A549 (cell line): ENCODE measurements at regions not wholly inside any gene's neighbourhood (a gene's known extent, or its start where the extent isn't known, plus 50 kb on each side); places are given as distances from the start of the nearest gene placed in this dataset.

ENCODE experiments used
- ATAC-seq, 2 experiments: fragments of 200-7000 bp in 1 of 2; fragments of >200 bp in 1 of 2; cut with Nextera tagmentation in 1 of 2; cut with Tn5 transposase in 1 of 2; 3 replicates each; pipeline versions ENCODE4 v1.8.0 to v1.9.1; 2018 to 2020; ENCODE audit warnings: mild to moderate bottlenecking in 1 of 2, moderate library complexity in 1 of 2
- CTCF ChIA-PET: fragments of 300-600 bp; sonication (Branson Sonifier 250); formaldehyde crosslinking; extraction: SDS; loops from one replicate; lab custom pipeline; 2021; ENCODE audit warnings: antibody characterized with exemption, inconsistent platforms; lab: Yijun Ruan, JAX
- POLR2A ChIA-PET: fragments of 350-600 bp; formaldehyde crosslinking; extraction: SDS; loops from one replicate; lab custom pipeline; 2021; ENCODE audit warnings: antibody characterized with exemption, inconsistent platforms; lab: Yijun Ruan, JAX
- DNase-seq, 2 experiments: peaks; one replicate each; pipeline versions ENCODE4 v3.0.0 to v3.0.0-alpha.2; 2011 to 2016; ENCODE audit warnings: low read depth in 1 of 2, low spot score in 1 of 2
- FAIRE-seq: peaks from 2 replicates; lab custom pipeline; 2011; peaks lifted over from hg19 to GRCh38; lab: Jason Lieb, UNC
- H3K27ac ChIP-seq, 2 experiments: fragments of >200 bp; sonication (Bioruptor Twin); formaldehyde crosslinking; 3 replicates each; pipeline ENCODE4 v1.5.1; 2016 to 2017
- H3K4me1 ChIP-seq: fragments of >200 bp; sonication (Bioruptor Twin); formaldehyde crosslinking; 3 replicates; pipeline ENCODE4 v1.6.1; 2016
- H3K4me2 ChIP-seq: fragments of >200 bp; sonication (Bioruptor Twin); formaldehyde crosslinking; 3 replicates; pipeline ENCODE4 v1.6.1; 2016
- H3K4me3 ChIP-seq: fragments of >200 bp; sonication (Bioruptor Twin); formaldehyde crosslinking; 3 replicates; pipeline ENCODE4 v1.5.1; 2016
- H3K9me3 ChIP-seq: fragments of >200 bp; sonication (Bioruptor Twin); formaldehyde crosslinking; 3 replicates; pipeline ENCODE4 v1.6.1; 2016
- ATOH8 ChIP-seq: fragments of 250-450 bp; sonication (Bioruptor Pico); IDR thresholded peaks from 2 replicates; pipeline ENCODE4 v1.5.0; 2020; ENCODE audit warnings: low read depth, mild to moderate bottlenecking, moderate library complexity
- CBX8 ChIP-seq: fragments of 200-600 bp; sonication (generic); IDR thresholded peaks from 2 replicates; pipeline ENCODE4 v1.6.1; 2016
- CEBPB ChIP-seq, 2 experiments: fragments of >200 bp in 1 of 2; sonication (Bioruptor Twin) in 1 of 2; formaldehyde crosslinking in 1 of 2; IDR thresholded peaks; 2 replicates each; pipeline ENCODE4 v1.6.1; 2012 to 2016
- E2F6 ChIP-seq: IDR thresholded peaks from 2 replicates; pipeline ENCODE4 v1.6.1; 2012; ENCODE audit warnings: low read depth, borderline replicate concordance
- EHF ChIP-seq: fragments of 250-450 bp; sonication (Bioruptor Pico); IDR thresholded peaks from 2 replicates; pipeline ENCODE4 v1.5.0; 2020; ENCODE audit warnings: mild to moderate bottlenecking
- FOSB ChIP-seq: fragments of 250-450 bp; sonication (Bioruptor Pico); IDR thresholded peaks from 2 replicates; pipeline ENCODE4 v1.5.0; 2020; ENCODE audit warnings: mild to moderate bottlenecking, moderate library complexity
- FOXS1 ChIP-seq: fragments of 250-450 bp; sonication (Bioruptor Pico); IDR thresholded peaks from 2 replicates; pipeline ENCODE4 v1.5.0; 2020; ENCODE audit warnings: mild to moderate bottlenecking, moderate library complexity
- GATA3 ChIP-seq: IDR thresholded peaks from 2 replicates; pipeline ENCODE4 v1.6.1; 2012; ENCODE audit warnings: borderline replicate concordance
- HES2 ChIP-seq: fragments of >200 bp; sonication (Bioruptor Twin); formaldehyde crosslinking; IDR thresholded peaks from 2 replicates; pipeline ENCODE4 v1.6.1; 2016
- HEYL ChIP-seq: fragments of 250-450 bp; sonication (Bioruptor Pico); IDR thresholded peaks from 2 replicates; pipeline ENCODE4 v1.8.0; 2021; ENCODE audit warnings: mild to moderate bottlenecking, moderate library complexity
- HOXB13 ChIP-seq: fragments of 250-450 bp; sonication (Bioruptor Pico); IDR thresholded peaks from 2 replicates; pipeline ENCODE4 v1.5.0; 2020; ENCODE audit warnings: low read depth, mild to moderate bottlenecking, moderate library complexity
- JUN ChIP-seq, 2 experiments: fragments of >200 bp; sonication (Bioruptor Twin); formaldehyde crosslinking; IDR thresholded peaks; 2 replicates in 1 of 2; 3 replicates in 1 of 2; pipeline ENCODE4 v1.6.1; 2016 to 2017
- JUNB ChIP-seq: fragments of >200 bp; sonication (Bioruptor Twin); formaldehyde crosslinking; IDR thresholded peaks from 2 replicates; pipeline ENCODE4 v1.6.1; 2016
- MYC ChIP-seq: IDR thresholded peaks from 2 replicates; pipeline ENCODE4 v1.6.1; 2012; ENCODE audit warnings: mild to moderate bottlenecking, inconsistent platforms, low read length, improper control_type of control experiment, borderline replicate concordance
- PBX3 ChIP-seq: IDR thresholded peaks from 2 replicates; pipeline ENCODE4 v1.6.1; 2012
- POLR2A ChIP-seq: IDR thresholded peaks from 2 replicates; pipeline ENCODE4 v1.6.1; 2012; ENCODE audit warnings: mild to moderate bottlenecking, low read length
- POLR2AphosphoS2 ChIP-seq: conservative IDR thresholded peaks from 2 replicates; pipeline ENCODE4 v1.6.1; 2012; ENCODE audit warnings: low read length, improper control_type of control experiment, inconsistent platforms
- RARB ChIP-seq: fragments of 250-450 bp; sonication (Bioruptor Pico); IDR thresholded peaks from 2 replicates; pipeline ENCODE4 v1.8.0; 2021; ENCODE audit warnings: mild to moderate bottlenecking, moderate library complexity
- RCOR1 ChIP-seq: fragments of 150-350 bp; IDR thresholded peaks from 2 replicates; pipeline ENCODE4 v1.6.1; 2014; ENCODE audit warnings: antibody characterized with exemption, low read length, low read depth
- TP53 ChIP-seq: fragments of 250-450 bp; sonication (Bioruptor Pico); IDR thresholded peaks from 2 replicates; pipeline ENCODE4 v1.5.0; 2021; ENCODE audit warnings: mild to moderate bottlenecking, moderate library complexity
- ZFP36 ChIP-seq: fragments of 450-650 bp; IDR thresholded peaks from 2 replicates; pipeline ENCODE4 v1.6.1; 2014; ENCODE audit warnings: borderline replicate concordance; ENCODE audit not compliant: partially characterized antibody
- ZNF302 ChIP-seq: fragments of 250-450 bp; sonication (Bioruptor Pico); IDR thresholded peaks from 2 replicates; pipeline ENCODE4 v1.9.0; 2021; ENCODE audit warnings: inconsistent platforms, mild to moderate bottlenecking, moderate library complexity
- ZSCAN20 ChIP-seq: fragments of 250-450 bp; sonication (Bioruptor Pico); IDR thresholded peaks from 2 replicates; pipeline ENCODE4 v1.8.0; 2022; ENCODE audit warnings: mild to moderate bottlenecking, moderate library complexity
- WGBS: methylation state at CpG from one replicate; pipeline ENCODE4 v1.1.6; 2017; ENCODE audit errors: missing lambda C conversion rate; 5-methylcytosine and 5-hydroxymethylcytosine counted together

- ATAC-seq (no peak), DNase-seq (no peak), FAIRE-seq (no peak)
- H3K27ac ChIP-seq: no peak overlapping the region
- no peak overlapping the region for H3K4me2 ChIP-seq
- no peaks in the 10 kb centered on the region for H3K4me1 ChIP-seq
- WGBS: 69% methylated on average over 5 of the region's 5 CpGs
- no peak overlapping the region for H3K4me3 ChIP-seq
- CTCF ChIA-PET: interaction anchor here (1.2 kb wide), 1 partner anchor 22 kb away, joined by 3 read pairs; no protein-coding TSS in a partner anchor
- TF ChIP-seq GATA3 (no peak), CEBPB (IDR thresholded peaks at IDR 0.05) (no peak), ZFP36 (no peak), RCOR1 (no peak), JUNB (no peak), ZNF302 (CRISPR knock-in tag) (no peak), E2F6 (no peak), HES2 (no peak)
- H3K9me3 ChIP-seq: no peaks in the 10 kb centered on the region
- POLR2A ChIA-PET: no interaction called here
Observed at GRCh38 chr10:78800006-78800405, 268.8 kb upstream of the ZMIZ1 start.

- Histone ChIP-seq H3K4me3 (no peak overlapping the region), H3K4me2 (no peak overlapping the region), H3K27ac (no peak overlapping the region), H3K4me1 (no peaks in the 10 kb centered on the region), H3K9me3 (no peaks in the 10 kb centered on the region)
- ChIA-PET CTCF (no interaction called here), POLR2A (no interaction called here)
- FAIRE-seq (no peak), DNase-seq (no peak), ATAC-seq (no peak)
- TF ChIP-seq EHF (no peak), PBX3 (no peak)
- WGBS: 65% methylated on average over 10 of the region's 10 CpGs
Observed at GRCh38 chr10:78800535-78801320, 268.0 kb upstream of the ZMIZ1 start.

- WGBS: 75% methylated on average over 4 of the region's 4 CpGs
- no peak overlapping the region for H3K27ac ChIP-seq
- TF ChIP-seq FOXS1 (no peak), ATOH8 (CRISPR knock-in tag) (no peak), ZSCAN20 (no peak), HOXB13 (no peak), GATA3 (no peak), POLR2A (no peak), JUN (IDR thresholded peaks at IDR 0.05) (no peak), RARB (CRISPR knock-in tag) (no peak)
- CTCF ChIA-PET: interaction anchor here (0.7 to 1.3 kb wide), 3 partner anchors 19 to 214 kb away, joined by 3 read pairs; no protein-coding TSS in a partner anchor
- H3K9me3 ChIP-seq: no peaks in the 10 kb centered on the region
- POLR2A ChIA-PET: no interaction called here
- H3K4me1 ChIP-seq: no peaks in the 10 kb centered on the region
- FAIRE-seq: no peak
- H3K4me2 ChIP-seq: no peak overlapping the region
- ATAC-seq: no peak
- no peak for DNase-seq
- H3K4me3 ChIP-seq: no peak overlapping the region
Observed at GRCh38 chr10:78802431-78802830, 266.3 kb upstream of the ZMIZ1 start.

GRCh38 chr10:78802866-78803265 lies 265.9 kb upstream of the ZMIZ1 start:
- FAIRE-seq: no peak
- no peak for ATAC-seq
- CTCF ChIA-PET: interaction anchor here (0.7 to 1.4 kb wide), 4 partner anchors 9 to 213 kb away, joined by 3 read pairs; no protein-coding TSS in a partner anchor

More at GRCh38 chr10:78802866-78803265, 265.9 kb upstream of the ZMIZ1 start:
- Histone ChIP-seq H3K9me3 (no peaks in the 10 kb centered on the region), H3K27ac (no peak overlapping the region), H3K4me3 (no peak overlapping the region), H3K4me2 (no peak overlapping the region), H3K4me1 (no peaks in the 10 kb centered on the region)
- 40% methylated on average over 11 of the region's 11 CpGs for WGBS
- POLR2A ChIA-PET: no interaction called here
- no peak for DNase-seq
- TF ChIP-seq HEYL (no peak), TP53 (CRISPR knock-in tag) (no peak), MYC (no peak), FOSB (no peak), POLR2AphosphoS2 (no peak), POLR2A (no peak), PBX3 (no peak), CBX8 (no peak)
